GM12873 (cell line): ENCODE measurements at regions not wholly inside any gene's neighbourhood (a gene's known extent, or its start where the extent isn't known, plus 50 kb on each side); places are given as distances from the start of the nearest gene placed in this dataset.

Source experiments
- TF ChIP-seq, protein P1 (sequence below): IDR thresholded peaks from 2 replicates; pipeline ENCODE4 v1.5.1; 2012; ENCODE audit warnings: low read depth, mild to moderate bottlenecking, moderate library complexity, low read length, control low read depth; ENCODE audit not compliant: insufficient read depth; ENCODE audit errors: missing control alignments

DNA sequence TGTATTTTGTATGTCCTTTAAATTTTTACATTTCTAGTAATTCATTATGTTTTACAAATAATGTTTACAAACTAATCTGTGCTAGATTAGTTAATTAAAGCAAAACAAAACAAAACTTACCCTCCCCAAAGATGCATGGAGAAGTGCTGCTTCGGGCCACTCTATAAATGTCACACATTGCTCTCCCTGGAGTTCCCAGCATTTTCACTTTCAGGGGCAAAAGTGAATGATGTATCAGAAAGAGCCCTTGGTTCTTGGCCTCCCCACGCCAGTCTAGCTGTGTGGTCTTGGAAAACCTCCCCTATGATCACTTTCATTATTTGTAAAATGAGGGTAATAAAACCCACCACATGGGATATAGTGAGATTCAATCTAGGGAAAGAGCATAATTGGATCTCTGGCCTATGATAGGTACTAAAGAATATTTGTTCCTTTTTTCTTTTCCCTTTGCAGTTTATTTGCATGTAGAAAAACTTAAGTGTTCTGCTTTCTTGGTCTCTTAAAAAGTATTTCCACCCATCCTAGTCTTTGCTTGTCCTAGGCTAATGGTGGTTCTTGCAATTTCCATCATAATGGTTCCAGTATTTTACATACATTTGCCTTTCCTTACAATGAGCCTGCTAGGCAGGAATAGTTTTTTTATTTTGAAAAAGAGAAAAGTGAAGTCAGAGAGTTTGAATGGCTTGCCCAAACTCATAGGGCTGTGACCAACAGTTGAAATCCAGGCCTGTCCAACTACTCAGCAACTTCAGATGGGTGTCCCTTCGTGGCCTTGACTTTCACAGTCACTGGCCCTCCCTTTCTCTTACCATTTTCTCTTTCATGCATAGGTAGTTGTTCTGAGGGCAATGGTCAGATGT is 184.5 kb upstream of the KLF4 start:
- TF ChIP-seq, protein P1, sequence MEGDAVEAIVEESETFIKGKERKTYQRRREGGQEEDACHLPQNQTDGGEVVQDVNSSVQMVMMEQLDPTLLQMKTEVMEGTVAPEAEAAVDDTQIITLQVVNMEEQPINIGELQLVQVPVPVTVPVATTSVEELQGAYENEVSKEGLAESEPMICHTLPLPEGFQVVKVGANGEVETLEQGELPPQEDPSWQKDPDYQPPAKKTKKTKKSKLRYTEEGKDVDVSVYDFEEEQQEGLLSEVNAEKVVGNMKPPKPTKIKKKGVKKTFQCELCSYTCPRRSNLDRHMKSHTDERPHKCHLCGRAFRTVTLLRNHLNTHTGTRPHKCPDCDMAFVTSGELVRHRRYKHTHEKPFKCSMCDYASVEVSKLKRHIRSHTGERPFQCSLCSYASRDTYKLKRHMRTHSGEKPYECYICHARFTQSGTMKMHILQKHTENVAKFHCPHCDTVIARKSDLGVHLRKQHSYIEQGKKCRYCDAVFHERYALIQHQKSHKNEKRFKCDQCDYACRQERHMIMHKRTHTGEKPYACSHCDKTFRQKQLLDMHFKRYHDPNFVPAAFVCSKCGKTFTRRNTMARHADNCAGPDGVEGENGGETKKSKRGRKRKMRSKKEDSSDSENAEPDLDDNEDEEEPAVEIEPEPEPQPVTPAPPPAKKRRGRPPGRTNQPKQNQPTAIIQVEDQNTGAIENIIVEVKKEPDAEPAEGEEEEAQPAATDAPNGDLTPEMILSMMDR, result no peak

DNA sequence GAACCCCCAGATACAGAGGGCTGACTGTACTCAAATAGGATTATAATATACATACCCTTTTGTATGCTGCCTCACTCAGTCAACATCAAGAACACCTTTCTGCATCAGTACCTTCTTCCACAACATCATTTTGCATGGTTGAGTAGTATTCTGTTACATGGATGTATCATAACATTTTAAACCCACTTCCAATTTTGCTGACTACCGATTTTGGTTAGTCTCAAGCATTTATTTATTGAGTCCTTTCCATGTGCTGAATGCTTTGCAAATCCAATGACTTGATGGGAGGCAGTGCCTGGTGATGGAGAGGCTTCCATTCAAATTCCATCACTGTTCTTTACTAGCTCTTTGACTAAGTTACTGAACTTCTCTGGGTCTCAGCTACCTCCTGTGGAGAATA is 182.0 kb upstream of the KLF4 start:
- TF ChIP-seq, protein P1, result no peak

DNA sequence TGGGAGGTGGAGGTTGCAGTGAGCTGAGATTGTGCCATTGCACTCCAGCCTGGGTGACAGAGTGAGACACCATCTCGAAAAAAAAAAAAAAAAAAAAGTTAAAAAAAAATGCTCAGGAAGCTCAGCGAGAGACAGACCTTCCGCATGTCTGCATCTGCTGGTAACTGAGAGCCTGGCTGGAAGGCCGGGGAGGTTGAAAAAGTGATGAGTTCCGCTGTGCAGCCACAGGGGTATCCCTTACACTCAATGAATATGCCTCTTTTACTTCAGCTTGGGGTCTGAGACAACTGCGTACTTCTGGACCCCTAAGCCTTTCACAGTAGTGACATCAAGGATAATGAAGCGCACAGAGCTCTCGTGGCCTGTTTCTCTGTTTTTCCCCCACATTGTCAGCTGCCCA is 179.9 kb upstream of the KLF4 start:
- TF ChIP-seq, protein P1, result no peak

DNA sequence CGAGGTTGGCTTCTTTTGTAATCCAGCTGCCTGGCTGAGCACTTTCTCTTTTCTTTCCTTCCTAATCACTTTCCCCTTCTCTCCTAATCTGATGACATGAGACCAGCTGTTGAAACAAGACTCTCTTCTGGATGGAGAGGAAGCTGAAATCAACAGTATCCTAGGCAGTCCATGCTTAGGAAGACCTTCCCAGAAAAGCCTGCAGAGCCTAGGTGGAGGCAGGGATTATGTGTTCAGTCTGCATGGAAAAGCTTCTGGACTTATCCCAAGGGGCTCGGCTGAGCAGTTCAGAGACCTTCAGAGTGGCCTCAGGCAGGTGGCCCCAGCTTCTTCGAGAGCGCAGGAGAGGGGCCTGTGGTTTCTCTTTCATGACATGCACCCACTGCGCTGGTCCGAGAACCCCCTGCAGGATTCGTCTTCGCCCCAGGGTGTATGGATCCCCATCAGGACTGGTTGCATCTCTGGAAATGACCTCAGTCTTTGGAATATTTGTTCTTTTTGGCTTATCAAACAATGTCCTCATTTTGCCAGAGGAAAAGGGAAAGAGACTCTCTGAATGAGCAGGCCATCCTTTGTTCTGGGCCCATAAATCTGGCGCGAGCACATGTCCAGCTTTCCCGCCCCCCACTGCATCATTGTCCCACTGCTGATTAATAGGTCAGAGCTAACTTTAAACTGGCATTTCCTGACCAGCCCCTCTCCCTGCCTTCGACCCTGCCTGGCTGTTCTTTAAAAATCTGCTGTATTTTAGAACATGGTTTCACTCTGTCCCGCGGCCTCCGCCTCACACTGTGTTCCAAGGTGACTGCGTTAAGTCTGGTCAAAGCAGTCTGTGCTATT is 177.9 kb upstream of the KLF4 start:
- TF ChIP-seq, protein P1, result no peak

DNA sequence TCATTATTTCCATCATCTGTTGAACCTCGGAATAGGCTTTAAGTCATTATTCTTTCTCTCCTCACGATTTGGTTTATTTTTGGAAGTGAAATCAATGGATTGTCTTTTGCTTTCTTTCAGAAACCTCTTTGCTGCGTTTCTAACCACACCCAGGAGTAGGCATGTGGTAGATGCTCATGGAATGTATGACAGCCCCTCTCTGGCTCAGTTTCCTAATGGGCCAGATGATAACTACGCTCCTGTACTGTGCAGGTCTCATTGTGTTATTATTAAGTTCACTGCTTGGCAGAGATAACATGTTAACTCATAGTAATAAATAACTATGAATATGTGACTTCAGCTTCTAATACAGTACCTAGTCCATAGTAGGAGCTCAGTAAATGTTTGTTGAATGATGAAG is 175.5 kb upstream of the KLF4 start:
- TF ChIP-seq, protein P1, result no peak

DNA sequence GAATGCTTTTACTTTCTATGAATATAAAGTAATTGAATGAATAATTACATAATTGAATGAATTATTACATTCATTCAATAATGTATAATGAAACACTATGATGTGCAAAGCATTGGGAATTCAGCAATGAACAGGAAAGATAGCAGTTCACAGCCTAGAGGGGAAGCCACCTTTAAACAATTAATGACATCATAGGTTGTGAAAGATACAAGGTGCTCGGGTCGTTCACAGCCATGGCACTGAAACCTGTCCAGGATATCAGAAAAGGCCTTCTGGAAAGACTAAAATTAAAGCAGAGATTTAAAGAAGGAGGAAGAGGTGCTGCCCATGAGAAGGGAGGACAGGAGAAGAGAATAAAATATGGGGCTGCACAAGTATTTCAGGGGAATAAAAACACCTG is 171.4 kb upstream of the KLF4 start:
- TF ChIP-seq, protein P1, result no peak

DNA sequence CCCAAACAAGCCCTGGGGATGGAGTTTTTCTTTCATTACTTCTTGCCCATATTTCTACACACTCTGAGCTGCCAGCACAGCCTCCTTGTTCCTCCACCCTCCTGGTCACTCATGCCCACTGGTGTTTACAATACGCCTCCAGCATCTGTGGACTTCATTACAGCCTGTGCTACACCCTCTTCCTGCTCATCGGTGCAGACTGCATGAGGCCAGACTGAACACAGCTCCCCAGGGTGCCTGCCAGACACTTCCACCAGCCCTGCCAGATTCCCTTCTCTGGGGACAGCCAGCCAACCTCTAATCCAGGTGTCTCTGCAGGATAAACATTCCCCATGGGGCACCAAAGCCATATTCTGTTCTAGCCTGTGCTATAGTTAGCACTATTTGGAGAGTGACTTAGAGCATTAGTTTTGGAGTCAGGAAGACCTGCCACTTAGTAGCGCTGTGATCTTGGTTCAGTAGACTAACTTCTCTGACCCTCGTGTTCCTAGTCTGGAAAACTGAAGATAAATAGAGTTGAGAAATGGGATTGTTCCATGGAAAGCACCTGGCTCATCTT is 163.8 kb upstream of the KLF4 start:
- TF ChIP-seq, protein P1, result no peak
